Fibroblast of villous mesenchyme (primary cell): ENCODE measurements at regions not wholly inside any gene's neighbourhood (a gene's known extent, or its start where the extent isn't known, plus 50 kb on each side); places are given as distances from the start of the nearest gene placed in this dataset.

ENCODE experiments used
- DNase-seq: peaks from one replicate; pipeline ENCODE4 v3.0.0-alpha.2; 2010; ENCODE audit warnings: low read depth
- H3K4me3 ChIP-seq: 2 replicates; pipeline ENCODE4 v1.5.1; 2011; ENCODE audit warnings: low read depth, mild to moderate bottlenecking, low read length
- TF ChIP-seq, protein P1 (sequence below): IDR thresholded peaks from 2 replicates; pipeline ENCODE4 v1.5.1; 2012; ENCODE audit warnings: low read depth, mild to moderate bottlenecking, low read length; ENCODE audit not compliant: insufficient read depth

DNA sequence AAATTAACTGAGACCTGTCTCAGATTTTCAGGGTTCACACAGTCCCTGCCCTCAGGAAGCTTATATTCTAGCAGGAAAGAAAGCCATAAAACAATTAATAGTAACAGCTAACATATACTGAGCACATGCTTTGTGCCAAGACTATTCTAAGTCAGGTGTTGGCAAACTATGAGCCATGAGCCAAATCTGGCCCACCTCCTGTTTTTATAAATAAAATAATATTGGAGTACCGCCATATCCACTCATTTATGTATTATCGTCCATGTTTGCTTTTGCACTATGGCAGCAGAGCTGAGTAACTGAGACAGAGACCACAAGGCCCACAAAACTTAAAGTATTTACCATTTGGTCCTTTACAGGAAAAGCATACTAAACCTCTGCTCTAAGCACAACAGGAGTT lies 83.3 kb upstream of the TRIO start:
- TF ChIP-seq, protein P1, sequence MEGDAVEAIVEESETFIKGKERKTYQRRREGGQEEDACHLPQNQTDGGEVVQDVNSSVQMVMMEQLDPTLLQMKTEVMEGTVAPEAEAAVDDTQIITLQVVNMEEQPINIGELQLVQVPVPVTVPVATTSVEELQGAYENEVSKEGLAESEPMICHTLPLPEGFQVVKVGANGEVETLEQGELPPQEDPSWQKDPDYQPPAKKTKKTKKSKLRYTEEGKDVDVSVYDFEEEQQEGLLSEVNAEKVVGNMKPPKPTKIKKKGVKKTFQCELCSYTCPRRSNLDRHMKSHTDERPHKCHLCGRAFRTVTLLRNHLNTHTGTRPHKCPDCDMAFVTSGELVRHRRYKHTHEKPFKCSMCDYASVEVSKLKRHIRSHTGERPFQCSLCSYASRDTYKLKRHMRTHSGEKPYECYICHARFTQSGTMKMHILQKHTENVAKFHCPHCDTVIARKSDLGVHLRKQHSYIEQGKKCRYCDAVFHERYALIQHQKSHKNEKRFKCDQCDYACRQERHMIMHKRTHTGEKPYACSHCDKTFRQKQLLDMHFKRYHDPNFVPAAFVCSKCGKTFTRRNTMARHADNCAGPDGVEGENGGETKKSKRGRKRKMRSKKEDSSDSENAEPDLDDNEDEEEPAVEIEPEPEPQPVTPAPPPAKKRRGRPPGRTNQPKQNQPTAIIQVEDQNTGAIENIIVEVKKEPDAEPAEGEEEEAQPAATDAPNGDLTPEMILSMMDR = no peak
- DNase-seq = no peak
- H3K4me3 ChIP-seq = no peak overlapping the region

DNA sequence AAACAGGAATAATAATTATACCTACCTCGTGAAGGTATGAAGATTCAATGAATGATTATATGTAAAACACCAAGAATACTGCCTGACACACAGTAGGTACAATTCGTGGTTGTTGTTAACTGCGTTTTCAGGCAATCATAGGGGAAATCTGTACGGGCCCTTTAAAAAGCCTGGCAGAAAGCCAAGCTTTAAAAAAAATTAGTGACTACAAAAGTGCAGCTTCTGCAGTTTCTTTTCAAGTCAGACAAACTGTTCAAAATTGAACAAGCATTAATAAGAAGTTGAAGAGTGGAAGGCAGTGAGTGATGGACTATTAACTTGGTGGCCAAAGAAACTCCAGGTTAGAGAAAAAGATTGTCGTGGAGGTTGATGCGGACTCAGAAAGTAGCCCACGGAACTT lies 85.9 kb upstream of the TRIO start:
- DNase-seq = no peak
- TF ChIP-seq, protein P1 = no peak
- H3K4me3 ChIP-seq = no peak overlapping the region

DNA sequence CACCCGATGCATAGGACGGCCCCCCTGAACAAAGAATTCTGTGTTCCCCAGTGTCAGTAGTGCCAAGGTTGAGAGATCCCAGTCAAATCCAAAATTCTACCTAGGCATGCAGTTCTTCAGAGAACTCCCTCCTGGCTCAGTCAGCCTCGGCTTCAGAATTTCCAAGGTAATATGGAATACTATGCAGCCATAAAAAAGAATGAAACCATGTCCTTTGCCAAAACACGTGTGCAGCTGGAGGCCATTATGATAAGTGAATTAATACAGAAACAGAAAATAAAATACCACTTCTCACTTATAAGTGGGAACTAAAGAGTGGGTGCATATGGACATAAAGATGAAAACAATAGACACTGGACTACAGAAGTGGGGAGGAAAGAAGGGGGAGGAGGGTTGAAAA lies 87.1 kb upstream of the TRIO start:
- DNase-seq = no peak
- no peak overlapping the region for H3K4me3 ChIP-seq
- TF ChIP-seq, protein P1 = no peak

DNA sequence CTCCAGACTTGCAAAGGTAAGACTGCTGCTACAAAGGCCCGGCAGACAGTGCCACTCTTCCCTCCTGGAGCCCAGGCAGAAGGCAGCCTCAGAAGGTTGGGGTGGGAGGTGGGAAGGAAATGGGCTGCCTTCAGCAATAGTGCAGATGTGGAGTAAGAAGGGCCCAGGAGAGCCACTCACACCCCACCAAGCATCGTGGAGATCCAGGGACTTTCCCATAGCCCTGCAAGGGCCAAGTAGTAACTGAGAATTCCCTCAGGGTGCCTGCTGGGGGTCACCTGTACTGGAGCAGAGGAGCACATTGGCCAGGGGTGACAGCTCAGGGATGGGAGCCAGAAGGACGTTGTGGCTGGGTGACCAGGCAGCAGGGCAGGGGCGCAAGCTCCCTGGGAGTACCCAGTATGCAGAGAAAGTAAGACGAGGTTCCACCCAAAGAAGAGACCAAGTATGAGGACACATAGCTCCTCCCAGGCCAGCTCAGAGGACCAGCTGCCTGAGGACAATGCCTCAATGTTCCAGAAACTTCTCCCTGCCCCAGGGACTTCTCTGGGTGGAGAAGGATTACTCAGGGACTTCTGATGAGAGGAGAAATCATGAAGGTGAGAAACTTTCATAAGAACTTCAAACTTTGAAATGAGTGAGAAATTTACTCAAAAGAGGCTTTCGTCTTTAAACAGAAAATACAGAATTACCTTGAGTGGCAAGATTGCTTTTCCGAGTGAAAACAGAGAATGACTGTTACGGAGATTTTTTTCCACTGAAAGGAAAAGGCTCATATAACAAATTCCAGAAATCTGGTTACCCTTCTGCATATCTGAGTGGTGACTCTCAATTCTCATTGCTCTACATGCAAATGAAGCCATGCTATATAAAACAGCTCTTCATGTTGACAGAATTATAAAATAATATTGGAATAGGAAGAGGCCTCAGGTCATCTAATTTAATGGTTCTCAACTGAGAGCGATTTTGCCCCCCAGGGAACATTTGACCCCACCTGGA lies 87.9 kb upstream of the TRIO start:
- TF ChIP-seq, protein P1 = no peak
- H3K4me3 ChIP-seq = no peak overlapping the region
- no peak for DNase-seq

- TF ChIP-seq, protein P1 = no peak
- no peak for DNase-seq
- no peak overlapping the region for H3K4me3 ChIP-seq
Measured at GRCh38 chr5:14054111-14054854, 88.9 kb upstream of the TRIO start.

- DNase-seq = peak; percentile 42
Measured at GRCh38 chr5:14050821-14051220, 92.3 kb upstream of the TRIO start.

More at GRCh38 chr5:14050821-14051220, 92.3 kb upstream of the TRIO start:
- H3K4me3 ChIP-seq = no peak overlapping the region
- TF ChIP-seq, protein P1 = no peak
